NCI-H748 (cell line): ENCODE measurements at regions not wholly inside any gene's neighbourhood (a gene's known extent, or its start where the extent isn't known, plus 50 kb on each side); places are given as distances from the start of the nearest gene placed in this dataset.
"Not testable (repeated sequence)": the region's sequence is repeated elsewhere in the genome, so short reads cannot be mapped to it uniquely, and the experiment has no call there.

Experiments used
- DNase-seq: peaks from one replicate; lab custom pipeline; 2025; ENCODE audit not compliant: unreplicated experiment; lab: John Stamatoyannopoulos, UW

DNA sequence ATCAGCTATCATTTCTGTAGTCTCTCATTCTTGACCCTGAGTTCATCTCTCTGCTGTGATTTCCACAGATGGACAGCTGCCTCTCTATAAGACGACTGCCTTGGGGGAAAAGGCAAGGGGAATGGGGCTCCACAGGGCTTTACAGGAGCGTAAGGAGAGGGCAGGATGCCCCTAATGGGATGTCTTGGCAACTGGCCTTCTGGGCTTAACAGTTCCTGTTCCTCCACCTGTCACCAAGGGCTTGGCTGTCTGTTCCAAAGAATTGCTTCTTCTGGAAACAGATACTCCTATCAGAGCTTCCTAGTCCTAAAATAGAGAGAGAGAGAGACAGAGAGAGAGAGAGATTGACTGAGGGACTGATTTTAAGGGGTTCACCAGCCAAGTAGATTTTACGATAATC lies 181.9 kb downstream of the TMEM200A start:
- no peak for DNase-seq

DNA sequence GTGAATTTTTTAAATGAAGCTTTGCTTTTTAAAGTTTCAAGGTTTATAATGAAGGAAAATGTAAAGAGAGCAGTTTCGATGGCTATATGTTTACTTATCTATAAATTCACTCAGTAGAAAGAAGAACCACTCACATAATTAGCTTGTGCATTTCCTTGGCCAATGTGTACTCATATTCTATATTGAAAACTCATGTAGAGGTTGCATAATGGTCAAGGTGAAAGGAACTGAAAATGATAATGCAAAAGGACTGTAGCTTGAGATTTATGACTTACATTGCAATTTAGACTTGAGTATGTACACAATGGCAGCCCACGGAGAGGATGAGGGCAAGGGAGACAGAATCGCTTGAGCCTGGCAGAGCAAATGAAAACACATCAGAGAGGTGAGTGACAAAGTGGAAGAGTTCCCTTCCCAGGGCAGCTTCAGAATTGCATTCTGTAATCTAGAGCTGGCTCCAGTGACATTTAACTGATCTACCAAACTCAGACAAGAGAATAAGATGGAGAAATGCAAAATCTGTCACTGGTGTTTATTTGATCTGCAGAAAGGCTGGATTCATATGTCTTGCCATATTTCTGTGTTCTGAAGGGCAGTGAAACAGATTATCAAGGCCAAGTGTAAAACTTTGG lies 191.8 kb downstream of the TMEM200A start:
- peak; percentile 46 for DNase-seq

DNA sequence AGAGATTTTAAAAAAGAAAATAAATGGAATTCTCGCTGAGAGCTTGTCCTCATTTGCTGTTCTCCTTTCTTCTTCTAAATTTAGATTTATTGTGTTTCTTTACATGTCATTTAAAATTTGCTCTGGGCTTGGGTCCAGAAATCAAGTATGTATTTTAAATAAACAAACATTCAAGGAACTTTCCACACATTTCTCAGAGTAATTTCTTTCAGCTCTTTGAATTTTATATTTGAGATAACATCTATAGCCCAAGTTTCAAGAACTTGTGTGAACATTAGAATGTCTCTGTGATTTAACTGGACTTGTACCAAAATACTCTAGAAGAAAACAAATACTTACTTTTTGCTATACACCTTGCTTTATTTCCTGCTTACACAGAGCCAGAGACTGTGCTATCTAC lies 192.3 kb downstream of the TMEM200A start:
- DNase-seq: no peak

DNA sequence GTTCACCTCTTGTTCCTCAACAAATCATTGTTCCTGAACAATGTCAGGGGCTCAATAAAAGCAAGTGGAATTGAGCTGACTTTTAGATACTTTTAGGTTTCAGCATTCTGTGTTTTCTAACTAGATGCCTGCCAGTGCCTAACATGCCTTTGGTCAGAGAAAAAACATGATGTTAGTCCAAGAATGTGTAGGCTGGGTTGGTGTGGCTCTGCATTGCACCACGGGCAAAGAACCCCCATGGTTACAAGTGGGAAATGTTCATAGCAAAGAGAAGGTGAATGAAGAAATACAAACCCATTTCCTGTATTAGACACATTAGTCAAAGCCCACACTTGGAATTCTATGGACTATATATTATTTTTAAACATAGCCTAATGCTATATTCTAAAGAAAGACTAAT lies 193.3 kb downstream of the TMEM200A start:
- no peak for DNase-seq

DNA sequence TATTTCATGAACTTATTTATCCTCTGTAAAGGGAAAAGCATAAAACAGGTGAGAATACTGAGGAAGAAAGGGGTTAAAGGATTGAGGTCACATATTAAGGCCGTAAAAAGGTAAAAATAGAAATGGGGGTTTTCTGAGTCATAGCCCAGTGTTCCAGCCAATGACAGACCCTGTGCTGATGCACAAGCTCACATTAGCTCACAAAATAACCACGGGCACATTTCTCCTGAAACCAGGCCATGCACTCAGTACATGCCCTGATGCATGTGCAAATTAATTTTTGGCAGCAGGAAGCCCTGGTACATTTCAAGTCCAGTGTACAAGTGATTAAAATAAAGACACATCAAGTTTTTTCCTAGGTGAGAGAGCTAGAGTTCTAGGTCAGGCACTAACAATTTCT lies 194.4 kb downstream of the TMEM200A start:
- DNase-seq: no peak

DNA sequence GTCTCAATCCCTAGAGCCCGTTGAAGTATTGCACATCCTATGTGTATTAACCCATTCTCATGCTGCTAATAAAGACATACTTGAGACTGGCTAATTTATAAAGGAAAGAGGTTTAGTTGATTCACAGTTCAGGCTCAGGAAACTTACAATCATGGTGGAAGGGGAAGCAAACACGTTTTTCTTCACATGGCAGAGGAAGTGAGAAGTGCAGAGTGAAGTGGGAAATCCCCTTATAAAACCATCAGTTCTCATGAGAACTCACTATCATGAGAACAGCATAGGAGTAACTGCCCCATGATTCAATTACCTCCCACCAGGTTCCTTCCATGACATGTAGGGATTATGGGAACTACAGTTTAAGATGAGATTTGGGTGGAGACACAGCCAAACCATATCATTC lies 195.3 kb downstream of the TMEM200A start:
- DNase-seq: not testable (repeated sequence)

DNA sequence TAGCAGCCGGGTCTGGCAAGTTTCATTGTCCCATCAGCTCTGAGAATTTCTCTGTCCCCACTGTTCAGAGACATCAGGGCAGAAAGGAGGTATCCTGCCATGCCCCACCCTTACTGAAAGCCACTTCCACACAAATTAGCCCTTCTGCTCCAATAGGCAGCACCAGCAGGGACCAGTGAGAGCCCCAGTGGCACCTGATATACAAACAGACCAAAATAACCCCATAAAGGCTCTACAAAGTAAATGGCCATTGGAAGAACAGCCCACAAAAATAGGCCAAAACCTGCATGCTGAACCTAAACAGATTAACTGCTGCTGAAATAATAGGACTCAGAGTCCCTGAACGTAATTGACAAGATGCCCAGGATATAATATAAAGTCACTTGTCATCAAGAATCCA lies 199.9 kb downstream of the TMEM200A start:
- no peak for DNase-seq

DNA sequence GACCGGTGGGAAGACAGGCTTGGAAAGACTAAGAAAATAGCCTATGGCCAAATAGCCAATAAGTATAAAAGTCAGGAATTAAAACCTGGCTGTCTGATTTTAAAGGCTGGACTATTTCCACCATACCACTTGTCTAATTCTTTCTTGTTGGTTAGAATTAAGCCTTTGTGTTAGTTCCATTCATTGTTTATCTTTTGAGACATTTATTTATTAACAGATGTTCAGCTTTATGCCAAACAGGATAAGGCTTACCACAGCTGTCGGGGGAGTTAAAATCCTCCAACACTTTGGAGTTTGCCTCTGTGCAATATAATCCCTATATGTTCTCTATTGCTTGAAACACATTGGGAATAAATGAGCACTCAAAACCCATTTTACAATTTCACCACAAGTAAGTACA lies 208.3 kb downstream of the TMEM200A start:
- no peak for DNase-seq

DNA sequence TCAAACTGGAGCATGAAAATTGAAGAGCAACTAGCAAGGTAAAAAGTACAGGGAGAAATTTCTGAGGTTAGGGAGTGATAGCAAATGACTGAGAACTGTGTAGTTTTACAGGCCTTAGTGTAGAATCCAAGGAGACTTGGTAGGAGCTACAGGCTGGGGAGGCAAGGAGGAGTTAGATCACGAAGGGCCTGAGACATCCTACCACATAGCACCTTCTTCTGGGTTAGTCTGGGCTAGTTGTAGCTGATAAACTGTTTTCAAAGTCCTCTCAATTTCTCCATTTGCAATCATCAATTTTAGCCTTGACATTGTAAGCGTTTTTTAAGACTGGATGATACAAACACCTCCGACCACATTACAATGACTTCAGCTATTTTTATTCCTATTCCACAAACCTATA lies 209.7 kb downstream of the TMEM200A start:
- DNase-seq: no peak

DNA sequence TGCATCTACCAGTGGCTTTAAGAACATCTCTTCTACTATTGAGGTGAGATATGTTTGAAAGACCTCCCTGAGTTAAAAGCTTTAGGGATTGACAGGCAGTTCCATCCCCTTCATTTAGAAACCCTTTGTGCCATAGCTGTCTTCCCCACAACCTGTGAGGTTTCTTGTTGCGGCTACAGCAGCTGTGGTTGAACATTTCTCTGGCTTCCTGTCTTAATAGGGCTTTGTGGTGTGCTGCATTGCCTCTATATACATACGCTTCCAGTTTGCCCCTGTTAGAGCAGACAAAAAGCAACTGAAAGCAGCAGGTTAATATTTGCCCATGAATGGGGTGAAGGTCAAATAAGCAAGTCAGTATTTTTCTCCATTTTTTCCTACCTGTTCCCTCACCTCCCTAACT lies 210.2 kb downstream of the TMEM200A start:
- DNase-seq: no peak

DNA sequence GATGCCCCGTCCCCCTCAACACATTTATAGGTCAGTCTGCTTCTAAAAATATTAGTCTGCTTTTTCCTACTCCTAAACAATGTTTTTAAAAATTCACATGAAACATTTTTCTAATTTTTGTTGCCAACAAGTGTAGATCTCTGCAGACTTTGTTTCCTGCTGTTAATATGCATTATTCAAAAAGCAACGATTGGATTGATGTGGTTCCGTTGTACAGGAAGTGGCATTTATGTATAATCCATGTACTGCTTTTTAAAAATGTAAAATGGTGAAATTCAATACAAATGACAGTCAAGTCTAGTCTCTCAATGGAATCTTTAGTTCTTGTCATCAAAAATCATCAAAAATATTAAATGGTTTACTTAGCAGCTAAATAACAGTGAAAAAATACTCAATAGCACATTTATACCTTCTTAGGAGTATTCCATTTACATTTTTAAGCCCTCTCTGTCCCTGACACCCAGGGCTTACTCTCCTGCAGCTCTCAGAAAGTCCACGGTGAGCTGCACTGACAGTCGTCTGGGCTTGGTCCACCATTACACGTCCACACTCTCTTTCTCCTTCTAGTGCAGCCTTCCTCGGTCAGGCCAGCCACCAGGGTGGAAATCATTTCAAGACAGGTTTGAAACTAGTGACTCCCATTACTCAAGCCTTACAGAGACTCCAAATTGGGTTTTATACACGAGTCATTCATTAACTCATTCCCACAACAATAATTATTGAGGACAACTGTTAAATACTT lies 211.5 kb downstream of the TMEM200A start:
- DNase-seq: no peak

DNA sequence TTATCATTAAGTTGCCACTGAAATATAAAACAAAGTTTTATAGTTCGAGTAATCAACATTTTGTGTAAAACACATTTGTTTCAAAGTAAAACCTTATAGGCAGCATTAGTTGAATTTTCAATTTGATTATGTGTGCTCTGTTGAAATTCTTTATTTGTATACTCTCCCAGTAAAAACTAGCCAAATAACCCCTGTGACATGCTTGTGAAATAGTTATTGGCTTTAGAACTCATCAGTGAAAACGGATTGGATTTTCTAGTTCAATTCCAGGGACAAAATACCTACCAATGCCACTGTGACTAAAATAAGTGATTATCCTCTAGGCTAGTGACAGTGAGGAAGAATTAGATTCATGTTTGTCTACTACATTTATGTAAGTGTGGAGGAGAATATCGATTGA lies 212.9 kb downstream of the TMEM200A start:
- no peak for DNase-seq

DNA sequence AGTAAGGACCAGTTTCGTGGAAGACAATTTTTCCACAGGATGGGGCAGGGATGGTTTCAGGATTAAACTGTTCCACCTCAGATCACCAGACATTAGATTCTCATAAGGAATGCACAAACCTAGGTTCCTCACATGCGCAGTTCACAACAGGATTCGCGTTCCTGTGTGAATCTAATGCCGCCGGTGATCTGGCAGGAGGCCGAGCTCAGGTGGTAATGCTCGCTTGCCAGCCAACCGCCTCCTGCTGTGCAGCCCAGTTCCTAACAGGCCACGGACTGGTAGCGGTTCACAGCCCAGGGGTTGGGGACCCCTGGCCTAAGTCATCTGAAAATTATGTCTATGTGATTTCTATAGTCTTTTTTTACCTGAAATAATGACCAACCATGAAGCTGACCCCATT lies 217.5 kb downstream of the TMEM200A start:
- peak; percentile 22 for DNase-seq

DNA sequence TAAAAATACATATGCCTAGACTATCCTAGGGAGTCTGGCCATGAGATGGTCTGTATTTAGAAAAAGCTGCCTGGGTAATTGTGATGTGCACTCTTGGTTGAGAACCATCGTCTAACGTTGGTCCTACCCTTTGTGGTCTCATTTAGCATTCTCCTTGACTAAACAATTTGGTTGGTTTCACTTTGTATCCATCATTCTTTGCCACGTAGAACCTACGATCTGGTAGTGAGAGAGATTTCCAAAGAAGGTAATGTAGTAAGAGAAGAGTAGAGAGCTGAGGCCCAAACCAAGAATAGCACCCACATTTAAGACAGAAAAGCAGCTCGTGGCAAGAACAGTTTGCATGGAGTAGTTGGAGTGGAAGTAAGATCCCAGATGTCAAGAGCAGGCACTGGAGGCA lies 219.8 kb downstream of the TMEM200A start:
- DNase-seq: no peak

DNA sequence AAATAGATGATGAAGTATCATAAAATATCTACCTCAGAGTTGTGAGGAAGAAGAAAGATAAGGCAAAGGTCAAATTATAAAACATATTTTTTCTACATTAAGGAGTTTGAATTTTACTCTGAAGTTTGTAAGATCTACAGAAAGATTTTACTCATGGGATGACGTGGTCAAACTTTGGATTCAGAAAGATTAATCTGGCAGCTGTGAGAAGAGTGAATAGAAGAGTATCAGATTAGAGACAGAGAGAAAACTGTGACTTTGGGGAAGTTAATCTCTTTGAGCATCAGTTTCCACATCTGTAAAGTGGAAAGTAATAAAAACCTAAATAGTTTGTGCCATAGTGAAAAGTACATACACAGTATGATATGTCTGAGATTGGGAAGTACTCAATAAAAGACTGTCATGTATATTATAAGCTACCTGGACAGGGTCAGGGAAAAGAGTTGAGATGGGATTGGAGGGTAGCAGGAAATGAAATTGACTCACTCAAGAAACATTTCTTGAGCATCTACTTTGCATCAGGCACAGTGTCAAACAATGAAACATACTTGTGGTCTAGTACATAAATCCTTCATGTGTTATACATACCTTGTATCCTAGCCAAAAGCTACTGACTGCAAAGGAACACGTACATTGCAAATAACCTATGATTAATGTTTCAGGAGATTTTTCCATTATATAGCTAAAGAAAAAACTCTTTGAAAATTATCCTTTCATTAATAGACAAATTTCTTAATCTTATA lies 222.1 kb downstream of the TMEM200A start:
- no peak for DNase-seq

DNA sequence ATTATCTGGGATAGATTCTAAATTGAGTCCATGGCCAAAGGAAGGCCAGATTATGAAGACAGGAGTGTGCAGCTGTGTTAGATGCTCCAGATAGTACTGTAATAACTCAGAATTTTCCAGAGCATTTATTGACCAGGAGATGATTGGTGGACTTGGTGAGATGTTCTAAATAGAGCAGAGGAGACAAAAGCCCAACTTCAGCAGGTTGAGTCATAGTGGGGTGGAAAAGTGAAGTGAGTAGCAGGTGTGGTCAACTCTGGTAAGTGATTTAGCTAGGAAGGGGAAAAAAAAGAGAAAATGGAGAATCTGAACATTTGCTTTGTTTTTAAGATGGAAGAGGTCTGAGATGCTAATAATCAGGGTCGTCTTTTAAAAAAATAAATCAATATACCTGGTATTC lies 227.4 kb downstream of the TMEM200A start:
- DNase-seq: no peak

DNA sequence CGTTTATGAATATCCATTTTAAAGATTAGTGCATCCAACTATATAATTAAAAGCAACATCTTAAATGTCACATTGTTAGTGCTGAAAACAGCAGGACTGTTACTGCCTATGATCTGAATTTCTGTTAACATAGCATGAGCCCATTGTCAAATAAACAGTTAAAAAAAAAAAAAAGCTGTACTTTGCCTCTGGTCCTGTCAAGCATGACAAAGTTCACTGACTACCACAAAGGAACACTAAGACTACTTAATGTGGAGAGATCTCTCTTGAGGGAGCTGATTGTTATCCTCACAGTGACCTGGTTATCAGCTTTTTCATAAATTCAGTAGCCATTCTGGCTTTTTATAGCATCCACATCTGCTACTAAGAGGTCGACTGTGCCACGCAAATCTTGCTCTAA lies 228.1 kb downstream of the TMEM200A start:
- no peak for DNase-seq

DNA sequence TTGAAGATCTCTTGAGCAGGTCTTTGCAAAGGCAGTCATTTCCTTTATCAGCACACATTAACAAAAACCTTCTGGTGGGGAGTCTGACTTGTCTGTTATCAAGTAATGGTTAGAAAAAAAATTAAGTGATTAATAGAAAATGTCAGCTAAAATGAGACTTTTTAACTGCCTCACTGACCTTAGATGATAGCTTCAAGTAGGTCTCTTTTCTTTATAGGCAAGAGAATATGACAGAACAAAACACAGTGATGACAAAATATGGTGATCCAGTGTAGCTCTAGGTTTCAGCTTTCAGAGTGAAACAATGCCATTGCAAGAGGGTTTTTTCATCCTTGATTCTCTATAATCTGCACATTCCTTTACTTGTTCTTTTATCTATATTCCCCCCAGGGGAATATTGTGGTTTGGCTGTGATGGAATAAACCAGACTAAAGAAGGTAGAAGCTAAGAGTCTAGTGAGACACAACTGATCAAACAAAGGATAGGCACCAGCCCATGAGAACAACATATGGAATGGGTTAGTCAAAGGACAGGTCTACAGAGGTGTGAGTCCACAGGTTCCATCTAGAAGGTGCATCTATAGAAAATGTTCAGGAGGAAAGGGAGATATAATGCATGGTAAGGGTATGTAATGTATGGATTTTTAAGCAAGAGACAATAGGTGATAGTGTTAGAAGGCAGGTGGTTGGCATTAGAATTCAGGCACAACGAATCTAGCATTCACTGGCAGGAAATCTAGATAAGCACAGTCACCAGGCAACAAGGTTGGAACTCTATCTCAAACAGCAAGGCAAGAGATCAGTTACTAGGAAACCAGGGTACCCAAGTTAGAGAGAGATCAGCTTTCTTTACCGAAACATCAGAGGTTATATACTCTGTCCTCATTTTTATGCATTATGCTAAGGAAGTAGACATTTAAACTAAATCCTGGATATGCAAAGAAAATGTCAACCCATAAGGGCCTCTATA lies 228.9 kb upstream of the SMLR1 start:
- no peak for DNase-seq

DNA sequence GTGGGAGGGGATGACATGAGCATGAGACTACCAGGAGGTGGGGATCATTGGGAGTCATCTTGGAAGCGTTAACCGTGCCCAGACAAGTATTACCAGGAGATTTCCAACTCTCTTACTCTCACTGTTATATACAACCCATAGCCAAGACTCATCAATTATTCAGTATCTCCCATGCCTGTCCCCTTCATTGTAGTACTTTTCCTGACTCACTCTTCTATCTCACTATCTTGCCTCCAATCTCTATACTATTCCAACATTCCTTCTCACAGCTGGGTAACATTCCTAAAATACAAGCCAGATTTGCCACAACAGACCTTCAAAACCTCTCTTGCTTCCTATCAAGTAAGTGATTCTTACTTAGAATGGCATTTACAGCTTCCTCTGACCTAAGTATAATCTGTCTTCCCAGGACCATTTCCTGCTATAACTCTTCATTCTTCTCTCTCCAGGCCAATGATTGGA lies 226.3 kb upstream of the SMLR1 start:
- DNase-seq: no peak

DNA sequence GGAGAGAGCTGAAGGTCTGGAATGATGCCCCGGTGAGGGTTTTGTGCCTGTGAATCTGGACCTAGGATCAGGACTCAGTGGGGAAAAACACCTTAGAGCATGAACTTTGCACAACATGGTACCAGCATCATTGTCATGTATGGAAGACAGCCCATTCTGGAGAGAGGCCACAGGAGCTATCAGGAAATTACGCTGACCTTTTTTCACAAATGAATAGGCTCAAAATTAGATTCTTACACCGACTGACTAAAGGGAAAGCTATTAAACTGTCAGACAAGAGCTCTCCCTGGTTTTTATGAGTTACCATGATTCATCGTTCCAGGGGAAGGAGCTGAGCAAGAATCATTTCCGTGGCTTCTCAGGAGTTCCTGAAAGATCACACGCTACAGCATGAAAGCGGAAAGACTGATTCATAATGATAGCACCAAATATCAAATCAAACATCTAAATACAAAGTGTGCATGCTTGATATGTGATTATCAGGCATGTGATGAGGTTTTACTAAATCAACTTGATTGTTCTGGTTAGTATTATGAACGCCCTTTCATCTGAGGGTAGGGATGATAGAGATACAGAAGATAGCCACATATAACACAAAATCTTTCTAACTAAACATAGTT lies 224.9 kb upstream of the SMLR1 start:
- DNase-seq: no peak

DNA sequence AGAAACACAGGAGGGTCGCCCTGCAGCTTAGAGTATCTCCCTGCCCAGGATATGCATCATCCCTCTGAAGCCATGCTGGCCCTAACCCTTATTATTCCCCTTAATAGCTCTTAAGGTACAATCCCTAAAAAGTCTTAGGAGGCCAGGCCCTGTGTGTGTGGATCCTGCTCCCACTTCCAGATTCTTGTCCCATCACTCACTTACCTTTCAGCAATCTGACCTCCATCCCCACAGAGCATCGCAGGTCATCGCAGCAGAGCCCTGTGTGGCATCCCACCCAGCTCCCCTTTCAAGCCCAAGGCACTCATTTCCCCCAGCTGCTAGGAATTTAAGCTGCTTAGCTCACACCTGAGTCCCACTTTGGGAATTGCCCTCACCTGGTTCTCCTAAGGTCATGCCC lies 223.8 kb upstream of the SMLR1 start:
- DNase-seq: no peak
